ENCODE measurements at regions not wholly inside any gene's neighbourhood (a gene's known extent, or its start where the extent isn't known, plus 50 kb on each side); places are given as distances from the start of the nearest gene placed in this dataset.

DNA sequence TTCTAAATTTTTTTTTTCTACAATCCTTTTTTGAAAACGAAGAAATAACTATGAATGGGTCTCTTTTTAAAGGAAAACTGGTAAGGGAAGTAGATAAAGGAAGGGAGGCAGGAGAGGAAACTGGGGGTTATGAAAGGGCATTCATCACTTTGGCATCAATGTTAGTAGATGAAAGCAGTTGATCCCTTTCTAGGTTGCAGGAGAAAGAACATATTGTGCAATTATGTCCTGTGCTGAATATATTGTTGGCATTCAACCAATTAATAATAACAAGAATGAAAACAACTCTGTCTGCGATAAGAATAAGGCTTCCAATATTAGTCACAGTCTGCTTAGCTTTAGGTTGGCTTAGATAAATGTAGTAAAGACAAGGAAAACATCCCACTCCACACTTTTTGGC, 796.8 kb upstream of the KLHL1 start:
- Mint-ChIP-seq H3K9me3 (no peaks in the 10 kb centered on the region), H3K36me3 (ENCODE audit: insufficient read depth in 1 of 3, low read depth in 3 of 3) (no peaks in the 10 kb centered on the region; a peak in 1 of 7 replicates), H3K4me3 (no peak overlapping the region), H3K27me3 (ENCODE audit: low read depth) (no peaks in the 10 kb centered on the region), H3K4me1 (no peaks in the 10 kb centered on the region), H3K27ac (no peak overlapping the region)
- Histone ChIP-seq H2BK5ac (ENCODE audit: insufficient read length, low read length) (no peak overlapping the region), H4K20me1 (ENCODE audit: control insufficient read depth, insufficient read depth, insufficient read length) (no peaks in the 10 kb centered on the region), H2AFZ (ENCODE audit: low read length) (no peak overlapping the region), H3K27ac (ENCODE audit: insufficient read length, low read depth, low read length) (no peak overlapping the region), H3K23me2 (ENCODE audit: insufficient read length, low read depth, low read length, poor library complexity, severe bottlenecking) (no peaks in the 10 kb centered on the region), H3K23ac (ENCODE audit: insufficient read length, low read depth, low read length) (no peak overlapping the region), H2BK12ac (ENCODE audit: insufficient read length, low read depth, low read length) (no peak overlapping the region), H3T11ph (ENCODE audit: low read length) (no peak overlapping the region), H3K4me1 (ENCODE audit: insufficient read depth, low read length) (no peaks in the 10 kb centered on the region), H4K91ac (ENCODE audit: insufficient read length, low read depth, low read length) (no peak overlapping the region), H3K4ac (ENCODE audit: low read depth, low read length) (no peak overlapping the region), H3K27me3 (ENCODE audit: insufficient read depth, low read length) (no peaks in the 10 kb centered on the region), H3K9me3 (ENCODE audit: control insufficient read depth, low read depth, low read length) (no peaks in the 10 kb centered on the region), H3K9ac (ENCODE audit: extremely low read depth, insufficient read length, low read length) (no peak overlapping the region), H3K18ac (ENCODE audit: insufficient read length, low read depth, low read length) (no peak overlapping the region), H3K79me2 (ENCODE audit: insufficient read depth, low read length) (no peaks in the 10 kb centered on the region), H3K4me2 (ENCODE audit: insufficient read depth, insufficient read length, low read length) (no peak overlapping the region), H2BK120ac (ENCODE audit: low read depth, low read length, poor library complexity, severe bottlenecking) (no peak overlapping the region), H2BK20ac (ENCODE audit: low read depth, low read length, poor library complexity, severe bottlenecking) (no peak overlapping the region), H4K5ac (ENCODE audit: insufficient read length, low read depth, low read length) (no peak overlapping the region), H3K56ac (ENCODE audit: insufficient read length, low read depth, low read length) (no peak overlapping the region), H2BK15ac (ENCODE audit: low read depth, low read length) (no peak overlapping the region), H4K8ac (replicated peaks; ENCODE audit: insufficient read length, low read depth, low read length) (no peak overlapping the region), H2AK5ac (ENCODE audit: insufficient read length, low read length) (no peak overlapping the region), H3K79me1 (ENCODE audit: insufficient read depth, low read depth, low read length, poor library complexity, severe bottlenecking) (no peaks in the 10 kb centered on the region), H3K14ac (ENCODE audit: insufficient read depth, low read length) (no peak overlapping the region)
- DNase-seq, result no peak
- no CpG with 5 or more reads among the region's 2 CpGs for WGBS (ENCODE audit: extremely low coverage, insufficient read length, low lambda C conversion rate)
- TF ChIP-seq, protein P1, sequence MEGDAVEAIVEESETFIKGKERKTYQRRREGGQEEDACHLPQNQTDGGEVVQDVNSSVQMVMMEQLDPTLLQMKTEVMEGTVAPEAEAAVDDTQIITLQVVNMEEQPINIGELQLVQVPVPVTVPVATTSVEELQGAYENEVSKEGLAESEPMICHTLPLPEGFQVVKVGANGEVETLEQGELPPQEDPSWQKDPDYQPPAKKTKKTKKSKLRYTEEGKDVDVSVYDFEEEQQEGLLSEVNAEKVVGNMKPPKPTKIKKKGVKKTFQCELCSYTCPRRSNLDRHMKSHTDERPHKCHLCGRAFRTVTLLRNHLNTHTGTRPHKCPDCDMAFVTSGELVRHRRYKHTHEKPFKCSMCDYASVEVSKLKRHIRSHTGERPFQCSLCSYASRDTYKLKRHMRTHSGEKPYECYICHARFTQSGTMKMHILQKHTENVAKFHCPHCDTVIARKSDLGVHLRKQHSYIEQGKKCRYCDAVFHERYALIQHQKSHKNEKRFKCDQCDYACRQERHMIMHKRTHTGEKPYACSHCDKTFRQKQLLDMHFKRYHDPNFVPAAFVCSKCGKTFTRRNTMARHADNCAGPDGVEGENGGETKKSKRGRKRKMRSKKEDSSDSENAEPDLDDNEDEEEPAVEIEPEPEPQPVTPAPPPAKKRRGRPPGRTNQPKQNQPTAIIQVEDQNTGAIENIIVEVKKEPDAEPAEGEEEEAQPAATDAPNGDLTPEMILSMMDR (conservative IDR thresholded peaks at IDR 0.05), result no peak
